HepG2 (cell line): ENCODE measurements at regions not wholly inside any gene's neighbourhood (a gene's known extent, or its start where the extent isn't known, plus 50 kb on each side); places are given as distances from the start of the nearest gene placed in this dataset.

Experiments used
- ATAC-seq: fragments of 200-7000 bp; cut with Tn5 transposase; 3 replicates; pipeline ENCODE4 v1.9.1; 2020; ENCODE audit warnings: mild to moderate bottlenecking, moderate library complexity
- BruUV-seq: library from RNA; stranded (reverse); fragments of 400-500 nt; replicated peaks from 2 replicates; lab custom pipeline; 2021; lab: Mats Ljungman, UMichigan
- CTCF ChIA-PET: fragments of 300-600 bp; formaldehyde crosslinking; extraction: SDS; loops from one replicate; lab custom pipeline; 2021; ENCODE audit warnings: low total read pairs, inconsistent platforms, low intra/inter-chr PET ratio; lab: Yijun Ruan, JAX
- POLR2A ChIA-PET: fragments of 350-600 bp; sonication (Branson Sonifier 250); formaldehyde crosslinking; loops from one replicate; lab custom pipeline; 2020; ENCODE audit warnings: antibody characterized with exemption, inconsistent platforms; lab: Yijun Ruan, JAX
- DNase-seq: peaks from one replicate; pipeline ENCODE4 v3.0.0-alpha.2; 2015; ENCODE audit warnings: low spot score
- FAIRE-seq: peaks from 3 replicates; lab custom pipeline; 2011; peaks lifted over from hg19 to GRCh38; lab: Jason Lieb, UNC
- H2AFZ ChIP-seq: one replicate; pipeline ENCODE4 v1.6.1; 2011; ENCODE audit warnings: low read length, inconsistent platforms
- H3K27ac ChIP-seq: fragments of 300-600 bp; 3 replicates; pipeline ENCODE4 v1.8.0; 2011; ENCODE audit warnings: mixed run types, mild to moderate bottlenecking, mixed read lengths, low read length, inconsistent platforms; ENCODE audit not compliant: insufficient read depth; ENCODE audit errors: extremely low read length
- H3K27me3 ChIP-seq, 2 experiments: fragments of 200-600 bp in 1 of 2; 2 replicates in 1 of 2; 3 replicates in 1 of 2; pipeline versions ENCODE4 v1.6.0 to v1.8.0; 2011; ENCODE audit warnings: low read length in 2 of 2, mild to moderate bottlenecking in 2 of 2, moderate library complexity in 2 of 2, inconsistent platforms in 1 of 2; ENCODE audit not compliant: insufficient read depth in 2 of 2, control insufficient read depth in 1 of 2
- H3K36me3 ChIP-seq, 2 experiments: fragments of 200-600 bp in 1 of 2; replicated peaks in 1 of 2; 2 replicates in 1 of 2; 3 replicates in 1 of 2; pipeline versions ENCODE4 v1.5.1 to v1.8.0; 2011; ENCODE audit warnings: low read length in 2 of 2, inconsistent platforms in 1 of 2; ENCODE audit not compliant: insufficient read depth in 2 of 2, control insufficient read depth in 1 of 2
- H3K4me1 ChIP-seq: 2 replicates; pipeline ENCODE4 v1.5.1; 2012; ENCODE audit warnings: low read length, inconsistent platforms; ENCODE audit not compliant: insufficient read depth
- H3K4me2 ChIP-seq: 2 replicates; pipeline ENCODE4 v1.6.0; 2011; ENCODE audit warnings: low read depth, low read length, inconsistent platforms
- H3K4me3 ChIP-seq, 3 experiments: fragments of 200-600 bp in 1 of 3; sonication (generic), shearing (Covaris generic) in 1 of 3; replicated peaks in 1 of 3; 2 replicates each; pipeline ENCODE4 v1.5.1; 2011 to 2016; ENCODE audit warnings: low read length in 3 of 3, inconsistent platforms in 2 of 3, low read depth in 2 of 3, mild to moderate bottlenecking in 2 of 3, control low read depth in 1 of 3, mixed read lengths in 1 of 3; ENCODE audit not compliant: insufficient read depth in 1 of 3
- H3K79me2 ChIP-seq: one replicate; pipeline ENCODE4 v1.6.1; 2011; ENCODE audit warnings: low read length, inconsistent platforms; ENCODE audit not compliant: insufficient read depth
- H3K9ac ChIP-seq: 2 replicates; pipeline ENCODE4 v1.6.0; 2011; ENCODE audit warnings: mild to moderate bottlenecking, low read depth, low read length, inconsistent platforms; ENCODE audit not compliant: insufficient read depth
- H3K9me3 ChIP-seq: 2 replicates; pipeline ENCODE4 v1.5.1; 2012; ENCODE audit warnings: mild to moderate bottlenecking, low read length
- H4K20me1 ChIP-seq: 2 replicates; pipeline ENCODE4 v1.6.0; 2011; ENCODE audit warnings: inconsistent platforms, mild to moderate bottlenecking, low read length, moderate library complexity; ENCODE audit not compliant: insufficient read depth
- SMC3 ChIP-seq: IDR thresholded peaks from 2 replicates; pipeline ENCODE4 v1.6.1; 2011; ENCODE audit warnings: low read length, improper control_type of control experiment
- SOX13 ChIP-seq, 3 experiments: fragments of 450-650 bp in 1 of 3; sonication (generic) in 1 of 3; formaldehyde crosslinking in 1 of 3; IDR thresholded peaks in 2 of 3; conservative IDR thresholded peaks in 1 of 3; 2 replicates each; pipeline versions ENCODE4 v1.5.0 to v1.6.1; 2016 to 2020; ENCODE audit warnings: antibody characterized with exemption in 1 of 3, mild to moderate bottlenecking in 1 of 3, missing compliant biosample characterization in 1 of 3, missing genetic modification reagents in 1 of 3, moderate library complexity in 1 of 3
- STAG1 ChIP-seq: sonication (generic); formaldehyde crosslinking; IDR thresholded peaks from 2 replicates; pipeline ENCODE4 v1.4.0; 2020; ENCODE audit warnings: missing genetic modification reagents
- ZFY ChIP-seq: sonication (generic); formaldehyde crosslinking; IDR thresholded peaks from 2 replicates; pipeline ENCODE4 v1.4.0; 2020; ENCODE audit warnings: missing genetic modification reagents
- WGBS: methylation state at CpG from one replicate; pipeline ENCODE4 v1.1.6; 2017; ENCODE audit warnings: low lambda C conversion rate; 5-methylcytosine and 5-hydroxymethylcytosine counted together
- in situ Hi-C: cut with HindIII; loops from 2 replicates; pipeline ENCODE4 v1.10.0; 2017; ENCODE audit warnings: low pct_unique_long_range_greater_than_20kb; ENCODE audit not compliant: extremely low pct_ligation_motif_present
- intact Hi-C: fragments of 100-400 bp; cut with micrococcal nuclease; formaldehyde crosslinking; loops from one replicate; pipeline ENCODE4 v1.10.0; 2022; ENCODE audit not compliant: unreplicated experiment
- TF ChIP-seq, protein P1 (sequence below): sonication (generic); formaldehyde crosslinking; IDR thresholded peaks from 2 replicates; pipeline ENCODE4 v1.5.0; 2020; ENCODE audit warnings: mild to moderate bottlenecking, missing genetic modification reagents, moderate library complexity

DNA sequence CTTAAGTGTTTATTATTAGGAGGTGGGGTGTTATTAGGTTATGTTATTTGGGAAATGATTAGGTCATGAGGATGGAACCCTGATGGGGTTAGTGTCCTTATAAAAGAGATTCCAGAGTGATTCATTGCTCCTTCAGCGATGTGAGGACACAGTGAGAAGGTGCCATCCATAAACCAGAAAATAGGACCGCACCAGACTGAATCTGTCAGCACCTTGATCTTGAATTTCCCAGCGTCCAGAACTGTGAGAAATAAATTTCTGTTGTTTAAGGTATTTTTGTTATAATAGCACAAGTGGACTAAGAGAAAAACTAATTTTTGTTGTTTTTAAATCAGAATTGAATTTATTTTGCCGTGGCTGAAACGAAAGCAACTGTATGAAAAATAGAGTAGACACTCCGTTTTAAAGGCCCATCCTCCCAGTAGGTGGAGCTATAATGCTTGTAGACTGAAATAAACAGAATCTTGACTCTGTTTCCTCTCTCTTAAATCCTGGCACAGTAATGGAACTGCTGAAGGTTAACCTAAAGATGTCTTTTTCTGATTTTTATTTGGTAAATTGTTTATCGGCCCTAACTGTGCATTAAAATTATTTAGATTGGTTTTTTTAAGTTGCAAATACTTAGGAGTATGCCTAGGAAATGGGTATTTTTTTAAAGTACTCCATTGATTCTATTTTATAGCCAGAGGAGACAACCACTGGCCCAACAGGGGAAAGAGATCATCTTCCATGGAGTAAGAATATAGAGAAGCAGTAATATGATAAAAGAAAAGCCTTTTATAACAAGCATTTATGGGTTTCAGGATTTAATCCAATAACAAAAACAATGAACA, 133.2 kb upstream of the ADAMTS3 start:
- Histone ChIP-seq H3K4me1 (no peaks in the 10 kb centered on the region), H2AFZ (peak overlapping the region; percentile 66), H3K9me3 (no peaks in the 10 kb centered on the region), H3K36me3 (no peaks in the 10 kb centered on the region), H3K4me3 (peak overlapping the region; percentile 41 to 62 (median 44); a peak in 5 of 6 replicates), H4K20me1 (no peaks in the 10 kb centered on the region), H3K79me2 (no peaks in the 10 kb centered on the region), H3K9ac (peak overlapping the region; percentile 37; the same call in 1 of the 2 replicates), H3K27me3 (no peaks in the 10 kb centered on the region), H3K4me2 (peak overlapping the region; percentile 67), H3K27ac (no peak overlapping the region)
- FAIRE-seq, result no peak
- peak; percentile 42 for DNase-seq
- in situ Hi-C loops, result loop anchor here (10.0 kb wide), 1 partner anchor 313 kb away; no protein-coding TSS in a partner anchor
- TF ChIP-seq SOX13 (IDR thresholded peaks at IDR 0.05) (no peak), SOX13 (CRISPR knock-in tag; conservative IDR thresholded peaks at IDR 0.05 in 1 of 2, IDR thresholded peaks at IDR 0.05 in 1 of 2) (no peak), STAG1 (peak; percentile 64), ZFY (no peak), SMC3 (peak; percentile 68)
- TF ChIP-seq, protein P1, sequence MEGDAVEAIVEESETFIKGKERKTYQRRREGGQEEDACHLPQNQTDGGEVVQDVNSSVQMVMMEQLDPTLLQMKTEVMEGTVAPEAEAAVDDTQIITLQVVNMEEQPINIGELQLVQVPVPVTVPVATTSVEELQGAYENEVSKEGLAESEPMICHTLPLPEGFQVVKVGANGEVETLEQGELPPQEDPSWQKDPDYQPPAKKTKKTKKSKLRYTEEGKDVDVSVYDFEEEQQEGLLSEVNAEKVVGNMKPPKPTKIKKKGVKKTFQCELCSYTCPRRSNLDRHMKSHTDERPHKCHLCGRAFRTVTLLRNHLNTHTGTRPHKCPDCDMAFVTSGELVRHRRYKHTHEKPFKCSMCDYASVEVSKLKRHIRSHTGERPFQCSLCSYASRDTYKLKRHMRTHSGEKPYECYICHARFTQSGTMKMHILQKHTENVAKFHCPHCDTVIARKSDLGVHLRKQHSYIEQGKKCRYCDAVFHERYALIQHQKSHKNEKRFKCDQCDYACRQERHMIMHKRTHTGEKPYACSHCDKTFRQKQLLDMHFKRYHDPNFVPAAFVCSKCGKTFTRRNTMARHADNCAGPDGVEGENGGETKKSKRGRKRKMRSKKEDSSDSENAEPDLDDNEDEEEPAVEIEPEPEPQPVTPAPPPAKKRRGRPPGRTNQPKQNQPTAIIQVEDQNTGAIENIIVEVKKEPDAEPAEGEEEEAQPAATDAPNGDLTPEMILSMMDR (CRISPR knock-in tag), result peak; percentile 70
- intact Hi-C loops, result loop anchor here (1.0 to 5.0 kb wide), 3 partner anchors 195 to 317 kb away; no protein-coding TSS in a partner anchor
- BruUV-seq, result no TSS peak
- CTCF ChIA-PET, result interaction anchor here (1.3 to 1.5 kb wide), 2 partner anchors 207 to 318 kb away, joined by 4 to 8 read pairs; no protein-coding TSS in a partner anchor
- POLR2A ChIA-PET, result no interaction called here
- ATAC-seq, result peak; percentile 78
- WGBS, result 2% methylated on average over 7 of the region's 7 CpGs
